Omental fat pad (tissue), 3 donors: ENCODE measurements at regions not wholly inside any gene's neighbourhood (a gene's known extent, or its start where the extent isn't known, plus 50 kb on each side); places are given as distances from the start of the nearest gene placed in this dataset.

Experiments used
- ATAC-seq: fragments of 150-250 bp; one replicate; pipeline ENCODE4 v1.9.1; 2016; ENCODE audit warnings: mild to moderate bottlenecking, moderate library complexity; ENCODE audit not compliant: low FRiP score
- DNase-seq: peaks from one replicate; pipeline ENCODE4 v3.0.0-alpha.2; 2019; ENCODE audit warnings: low spot score
- CTCF ChIP-seq, 3 donors: fragments of 450-650 bp; IDR thresholded peaks; one replicate each; pipeline ENCODE4 v1.5.1; 2016 to 2017; ENCODE audit warnings: antibody characterized with exemption in 3 of 3, mild to moderate bottlenecking in 3 of 3, moderate library complexity in 2 of 3

GRCh38 chr1:55326496-55327243, 111.5 kb upstream of the USP24 start:
- no peak for ATAC-seq
- TF ChIP-seq CTCF (IDR thresholded peaks at IDR 0.05): no peak
- no peak for DNase-seq

GRCh38 chr1:55323760-55324159, 108.6 kb upstream of the USP24 start:
- DNase-seq: no peak
- no peak for TF ChIP-seq CTCF (IDR thresholded peaks at IDR 0.05)
- no peak for ATAC-seq

- no peak for ATAC-seq
- no peak for DNase-seq
- no peak for TF ChIP-seq CTCF (IDR thresholded peaks at IDR 0.05)
Measured at GRCh38 chr1:55322842-55323241, 107.7 kb upstream of the USP24 start.

- ATAC-seq (no peak), DNase-seq (no peak)
- no peak for TF ChIP-seq CTCF (IDR thresholded peaks at IDR 0.05)
Measured at GRCh38 chr1:55321942-55322341, 106.8 kb upstream of the USP24 start.

GRCh38 chr1:55320891-55321290, 105.7 kb upstream of the USP24 start:
- no peak for TF ChIP-seq CTCF (IDR thresholded peaks at IDR 0.05)
- ATAC-seq (no peak), DNase-seq (no peak)

GRCh38 chr1:55318116-55318817, 103.1 kb upstream of the USP24 start:
- no peak for TF ChIP-seq CTCF (IDR thresholded peaks at IDR 0.05)
- DNase-seq (no peak), ATAC-seq (no peak)

- DNase-seq: no peak
- ATAC-seq: no peak
- no peak for TF ChIP-seq CTCF (IDR thresholded peaks at IDR 0.05)
Measured at GRCh38 chr1:55317673-55318072, 102.5 kb upstream of the USP24 start.
